SK-N-SH treated with all-trans-retinoic acid at 6 μM for 48 hours (cell line): ENCODE measurements at regions not wholly inside any gene's neighbourhood (a gene's known extent, or its start where the extent isn't known, plus 50 kb on each side); places are given as distances from the start of the nearest gene placed in this dataset.

Experiments
- ATAC-seq: fragments of 200-7000 bp; cut with Tn5 transposase; 3 replicates; pipeline ENCODE4 v1.9.1; 2020; ENCODE audit warnings: mild to moderate bottlenecking, moderate library complexity
- BACH2 ChIP-seq: fragments of 250-450 bp; sonication (Bioruptor Pico); IDR thresholded peaks from 2 replicates; pipeline ENCODE4 v1.9.0; 2021; ENCODE audit warnings: mild to moderate bottlenecking, borderline replicate concordance
- CREB5 ChIP-seq: fragments of 250-450 bp; sonication (Bioruptor Pico); IDR thresholded peaks from 2 replicates; pipeline ENCODE4 v1.5.1; 2020; ENCODE audit warnings: low read depth, mild to moderate bottlenecking, moderate library complexity
- CSDC2 ChIP-seq: fragments of 250-450 bp; sonication (Bioruptor Pico); IDR thresholded peaks from 2 replicates; pipeline ENCODE4 v1.5.0; 2020; ENCODE audit warnings: mild to moderate bottlenecking, moderate library complexity
- CSRNP3 ChIP-seq: fragments of 250-450 bp; sonication (Bioruptor Pico); IDR thresholded peaks from 2 replicates; pipeline ENCODE4 v1.5.1; 2021; ENCODE audit warnings: mild to moderate bottlenecking, moderate library complexity
- ESRRG ChIP-seq: fragments of 250-450 bp; sonication (Bioruptor Pico); IDR thresholded peaks from 2 replicates; pipeline ENCODE4 v1.6.1; 2021; ENCODE audit warnings: mild to moderate bottlenecking
- GLIS3 ChIP-seq: fragments of 250-450 bp; sonication (Bioruptor Pico); IDR thresholded peaks from 2 replicates; pipeline ENCODE4 v1.5.0; 2020; ENCODE audit warnings: mild to moderate bottlenecking, moderate library complexity
- ISL1 ChIP-seq: fragments of 250-450 bp; sonication (Bioruptor Pico); IDR thresholded peaks from 2 replicates; pipeline ENCODE4 v2.1.2; 2022; ENCODE audit warnings: mild to moderate bottlenecking, moderate library complexity
- OSR1 ChIP-seq: fragments of 250-450 bp; sonication (Bioruptor Pico); IDR thresholded peaks from 2 replicates; pipeline ENCODE4 v1.8.0; 2022; ENCODE audit warnings: moderate library complexity, mild to moderate bottlenecking, inconsistent platforms
- PATZ1 ChIP-seq: fragments of 250-450 bp; sonication (Bioruptor Pico); IDR thresholded peaks from 2 replicates; pipeline ENCODE4 v1.8.0; 2020; ENCODE audit warnings: mild to moderate bottlenecking, moderate library complexity, borderline replicate concordance
- POU6F1 ChIP-seq: fragments of 250-450 bp; sonication (Bioruptor Pico); IDR thresholded peaks from 2 replicates; pipeline ENCODE4 v1.8.0; 2021; ENCODE audit warnings: low read depth, mild to moderate bottlenecking, moderate library complexity, borderline replicate concordance
- PPARA ChIP-seq: fragments of 250-450 bp; sonication (Bioruptor Pico); IDR thresholded peaks from 2 replicates; pipeline ENCODE4 v1.5.0; 2020; ENCODE audit warnings: mild to moderate bottlenecking, borderline replicate concordance
- RARB ChIP-seq: fragments of 250-450 bp; sonication (Bioruptor Pico); IDR thresholded peaks from 2 replicates; pipeline ENCODE4 v1.8.0; 2021; ENCODE audit warnings: mild to moderate bottlenecking, moderate library complexity
- SNAI2 ChIP-seq: fragments of 250-450 bp; sonication (Bioruptor Pico); IDR thresholded peaks from 2 replicates; pipeline ENCODE4 v1.5.0; 2020; ENCODE audit warnings: mild to moderate bottlenecking, moderate library complexity
- TCF4 ChIP-seq: fragments of 250-450 bp; sonication (Bioruptor Pico); IDR thresholded peaks from 2 replicates; pipeline ENCODE4 v1.8.0; 2021; ENCODE audit warnings: mild to moderate bottlenecking, moderate library complexity, borderline replicate concordance
- TOX ChIP-seq: fragments of 250-450 bp; sonication (Bioruptor Pico); IDR thresholded peaks from 2 replicates; pipeline ENCODE4 v1.8.0; 2021; ENCODE audit warnings: mild to moderate bottlenecking, moderate library complexity, borderline replicate concordance
- TSHZ2 ChIP-seq: fragments of 250-450 bp; sonication (Bioruptor Pico); IDR thresholded peaks from 2 replicates; pipeline ENCODE4 v1.5.0; 2020; ENCODE audit warnings: mild to moderate bottlenecking, moderate library complexity
- ZC3H10 ChIP-seq: fragments of 250-450 bp; sonication (Bioruptor Pico); IDR thresholded peaks from 2 replicates; pipeline ENCODE4 v1.5.1; 2021; ENCODE audit warnings: mild to moderate bottlenecking, moderate library complexity
- ZFP3 ChIP-seq: fragments of 250-450 bp; sonication (Bioruptor Pico); IDR thresholded peaks from 2 replicates; pipeline ENCODE4 v1.5.0; 2020; ENCODE audit warnings: mild to moderate bottlenecking, moderate library complexity
- ZFP30 ChIP-seq: fragments of 450-650 bp; formaldehyde crosslinking; IDR thresholded peaks from 2 replicates; pipeline ENCODE4 v1.5.0; 2022; ENCODE audit warnings: mild to moderate bottlenecking, moderate library complexity
- ZNF565 ChIP-seq: fragments of 450-650 bp; formaldehyde crosslinking; conservative IDR thresholded peaks from 2 replicates; pipeline ENCODE4 v1.5.0; 2020; ENCODE audit warnings: low read depth, mild to moderate bottlenecking, moderate library complexity
- ZNF70 ChIP-seq: fragments of 450-650 bp; formaldehyde crosslinking; IDR thresholded peaks from 2 replicates; pipeline ENCODE4 v1.5.0; 2020; ENCODE audit warnings: mild to moderate bottlenecking, moderate library complexity
- ZNF8 ChIP-seq: fragments of 450-650 bp; formaldehyde crosslinking; IDR thresholded peaks from 2 replicates; pipeline ENCODE4 v1.5.0; 2020; ENCODE audit warnings: mild to moderate bottlenecking, moderate library complexity

- no peak for TF ChIP-seq ZC3H10 (CRISPR knock-in tag)
- TF ChIP-seq ISL1 (CRISPR knock-in tag), result peak; percentile 88
- TF ChIP-seq ZNF8 (CRISPR knock-in tag), result no peak
- TF ChIP-seq BACH2 (CRISPR knock-in tag), result no peak
- TF ChIP-seq PPARA (CRISPR knock-in tag), result no peak
- TF ChIP-seq CSRNP3 (CRISPR knock-in tag), result no peak
- TF ChIP-seq PATZ1 (CRISPR knock-in tag), result no peak
- TF ChIP-seq SNAI2, result no peak
- no peak for ATAC-seq
These were observed 271.5 kb downstream of the MEX3B start for GRCh38 chr15:81774309-81774708.

- TF ChIP-seq RARB (CRISPR knock-in tag) (no peak), ZNF565 (no peak), GLIS3 (CRISPR knock-in tag) (no peak), BACH2 (CRISPR knock-in tag) (no peak), TOX (CRISPR knock-in tag) (no peak), ISL1 (CRISPR knock-in tag) (no peak), OSR1 (CRISPR knock-in tag) (no peak), ZNF8 (CRISPR knock-in tag) (no peak), ZC3H10 (CRISPR knock-in tag) (no peak), SNAI2 (no peak), ZNF70 (CRISPR knock-in tag) (no peak), ZFP3 (CRISPR knock-in tag) (no peak), PATZ1 (CRISPR knock-in tag) (no peak)
- no peak for ATAC-seq
These were observed 277.0 kb downstream of the MEX3B start for GRCh38 chr15:81768773-81769172.

GRCh38 chr15:81766829-81767475 is 278.9 kb downstream of the MEX3B start:
- TF ChIP-seq ISL1 (CRISPR knock-in tag) (no peak), ZFP3 (CRISPR knock-in tag) (no peak), ZFP30 (CRISPR knock-in tag) (no peak), ESRRG (CRISPR knock-in tag) (no peak), TCF4 (no peak), PPARA (CRISPR knock-in tag) (no peak), POU6F1 (CRISPR knock-in tag) (no peak), CSDC2 (no peak), TSHZ2 (CRISPR knock-in tag) (no peak), BACH2 (CRISPR knock-in tag) (no peak), CREB5 (CRISPR knock-in tag) (no peak), ZNF8 (CRISPR knock-in tag) (no peak), GLIS3 (CRISPR knock-in tag) (no peak)
- TF ChIP-seq, all 23 proteins: peak for 0
- no peak for ATAC-seq
